HCT116 (cell line): ENCODE measurements at regions not wholly inside any gene's neighbourhood (a gene's known extent, or its start where the extent isn't known, plus 50 kb on each side); places are given as distances from the start of the nearest gene placed in this dataset.

ENCODE experiments used
- ATAC-seq: fragments of 200-7000 bp; cut with Tn5 transposase; 2 replicates; pipeline ENCODE4 v1.9.1; 2020; ENCODE audit warnings: mild to moderate bottlenecking, moderate library complexity
- BruUV-seq: library from RNA; stranded (reverse); fragments of 400-500 nt; replicated peaks from 2 replicates; lab custom pipeline; 2021; lab: Mats Ljungman, UMichigan
- CTCF ChIA-PET: fragments of 300-600 bp; sonication (Branson Sonifier 250); formaldehyde crosslinking; loops from one replicate; lab custom pipeline; 2021; ENCODE audit warnings: antibody characterized with exemption; lab: Charles Lee
- POLR2A ChIA-PET: fragments of 300-600, 350-600 bp; sonication (Branson Sonifier 250); formaldehyde crosslinking; loops from one replicate; lab custom pipeline; 2021; ENCODE audit warnings: antibody characterized with exemption; lab: Charles Lee
- RAD21 ChIA-PET, 2 experiments: fragments of 300-600 bp; sonication (Branson Sonifier 250); formaldehyde crosslinking; loops; one replicate each; lab custom pipeline; 2023; ENCODE audit warnings: low total read pairs in 2 of 2; ENCODE audit not compliant: uncharacterized antibody in 2 of 2, unreplicated experiment in 2 of 2, low non-redundant PET in 1 of 2; lab: Charles Lee
- DNase-seq: peaks from one replicate; pipeline ENCODE4 v3.0.0-alpha.2; 2010; ENCODE audit warnings: low read depth, low spot score
- H2AFZ ChIP-seq: fragments of 200-600 bp; shearing (Covaris generic), sonication (generic); 2 replicates; pipeline ENCODE4 v1.6.1; 2017; ENCODE audit warnings: low read depth, mixed run types, mixed read lengths, antibody characterized with exemption, low read length; ENCODE audit not compliant: poor library complexity, severe bottlenecking
- H3K27ac ChIP-seq: 2 replicates; pipeline ENCODE4 v1.5.1; 2012; ENCODE audit warnings: low read depth, low read length
- H3K27me3 ChIP-seq: fragments of 200-600 bp; sonication (generic); 2 replicates; pipeline ENCODE4 v1.6.1; 2016; ENCODE audit warnings: mixed run types, low read length, mixed read lengths; ENCODE audit not compliant: insufficient read depth
- H3K36me3 ChIP-seq, 2 experiments: fragments of 200-500 bp in 1 of 2; fragments of 200-600 bp in 1 of 2; sonication (Bioruptor generic) in 1 of 2; sonication (generic) in 1 of 2; 2 replicates each; pipeline versions ENCODE4 v1.5.1 to v1.6.1; 2014 to 2016; ENCODE audit warnings: low read length in 2 of 2, inconsistent platforms in 1 of 2, mixed read lengths in 1 of 2, mixed run types in 1 of 2; ENCODE audit not compliant: insufficient read depth in 2 of 2, control insufficient read depth in 1 of 2
- H3K4me1 ChIP-seq, 2 experiments: fragments of 200-600 bp in 1 of 2; sonication (generic) in 1 of 2; 2 replicates each; pipeline versions ENCODE4 v1.5.1 to v1.6.1; 2012 to 2017; ENCODE audit warnings: low read length in 2 of 2, inconsistent platforms in 1 of 2, mild to moderate bottlenecking in 1 of 2, mixed read lengths in 1 of 2, mixed run types in 1 of 2, moderate library complexity in 1 of 2; ENCODE audit not compliant: insufficient read depth in 2 of 2, control insufficient read depth in 1 of 2
- H3K4me2 ChIP-seq: fragments of 200-600 bp; sonication (generic); 2 replicates; pipeline ENCODE4 v1.6.1; 2017; ENCODE audit warnings: mixed run types, low read length, mixed read lengths
- H3K4me3 ChIP-seq, 2 experiments: fragments of 200-600 bp in 1 of 2; sonication (generic) in 1 of 2; replicated peaks in 1 of 2; 2 replicates each; pipeline ENCODE4 v1.5.1; 2011 to 2016; ENCODE audit warnings: low read length in 2 of 2, control low read depth in 1 of 2, low read depth in 1 of 2, mild to moderate bottlenecking in 1 of 2, mixed read lengths in 1 of 2, mixed run types in 1 of 2
- H3K79me2 ChIP-seq: fragments of 200-600 bp; sonication (generic); 2 replicates; pipeline ENCODE4 v1.6.1; 2017; ENCODE audit warnings: mild to moderate bottlenecking, mixed run types, low read length, moderate library complexity, mixed read lengths; ENCODE audit not compliant: insufficient read depth
- H3K9ac ChIP-seq: fragments of 200-600 bp; sonication (generic); 2 replicates; pipeline ENCODE4 v1.6.1; 2016; ENCODE audit warnings: low read length, mixed read lengths
- H3K9me2 ChIP-seq: fragments of 200-600 bp; sonication (generic), shearing (Covaris generic); 2 replicates; pipeline ENCODE4 v1.6.1; 2017; ENCODE audit warnings: mixed run types, mild to moderate bottlenecking, moderate library complexity; ENCODE audit not compliant: insufficient read depth
- H3K9me3 ChIP-seq, 2 experiments: fragments of 200-500 bp in 1 of 2; fragments of 200-600 bp in 1 of 2; sonication (Bioruptor generic) in 1 of 2; sonication (generic) in 1 of 2; 2 replicates each; pipeline ENCODE4 v1.6.1; 2014 to 2017; ENCODE audit warnings: low read length in 2 of 2, mixed read lengths in 2 of 2, inconsistent platforms in 1 of 2, low read depth in 1 of 2, mild to moderate bottlenecking in 1 of 2, mixed run types in 1 of 2, moderate library complexity in 1 of 2; ENCODE audit not compliant: control insufficient read depth in 1 of 2, insufficient read depth in 1 of 2
- H4K20me1 ChIP-seq: fragments of 200-600 bp; sonication (generic), shearing (Covaris generic); 2 replicates; pipeline ENCODE4 v1.6.1; 2017; ENCODE audit warnings: mixed run types, mild to moderate bottlenecking, moderate library complexity; ENCODE audit not compliant: insufficient read depth
- EGR1 ChIP-seq: IDR thresholded peaks from 2 replicates; pipeline ENCODE4 v1.6.1; 2012; ENCODE audit warnings: low read depth
- ELF1 ChIP-seq: IDR thresholded peaks from 2 replicates; pipeline ENCODE4 v1.6.1; 2012; ENCODE audit warnings: low read depth, borderline replicate concordance
- EZH2 ChIP-seq: fragments of 200-600 bp; sonication (generic); IDR thresholded peaks from 2 replicates; pipeline ENCODE4 v1.6.1; 2017; ENCODE audit warnings: antibody characterized with exemption, mixed run types
- FOSL1 ChIP-seq: IDR thresholded peaks from 2 replicates; pipeline ENCODE4 v1.6.1; 2012; ENCODE audit warnings: low read depth
- JUND ChIP-seq: IDR thresholded peaks from 2 replicates; pipeline ENCODE4 v1.6.1; 2012
- POLR2A ChIP-seq: IDR thresholded peaks from 2 replicates; pipeline ENCODE4 v1.7.0; 2011; ENCODE audit warnings: borderline replicate concordance; ENCODE audit not compliant: insufficient read depth, insufficient read length; ENCODE audit errors: extremely low read depth
- RAD21 ChIP-seq: IDR thresholded peaks from 2 replicates; pipeline ENCODE4 v1.6.1; 2012; ENCODE audit warnings: low read depth, mild to moderate bottlenecking
- SIN3A ChIP-seq: IDR thresholded peaks from 2 replicates; pipeline ENCODE4 v1.6.1; 2012; ENCODE audit warnings: low read depth
- SP1 ChIP-seq: IDR thresholded peaks from 2 replicates; pipeline ENCODE4 v1.6.1; 2012; ENCODE audit warnings: low read depth
- TCF7L2 ChIP-seq: IDR thresholded peaks from 2 replicates; pipeline ENCODE4 v1.7.0; 2011; ENCODE audit warnings: borderline replicate concordance, inconsistent platforms; ENCODE audit not compliant: insufficient read depth, insufficient read length; ENCODE audit errors: extremely low read depth
- YY1 ChIP-seq: IDR thresholded peaks from 2 replicates; pipeline ENCODE4 v1.6.1; 2011; ENCODE audit warnings: low read length, low read depth, moderate library complexity, mild to moderate bottlenecking; ENCODE audit not compliant: insufficient replicate concordance; ENCODE audit errors: extremely low read depth
- intact Hi-C: fragments of 100-400 bp; cut with micrococcal nuclease; formaldehyde crosslinking; loops from 2 replicates; pipeline ENCODE4 v1.10.0; 2022
- TF ChIP-seq, protein P1 (sequence below): IDR thresholded peaks from 2 replicates; pipeline ENCODE4 v1.6.1; 2012; ENCODE audit warnings: low read depth
- TF ChIP-seq, protein P2 (sequence below): IDR thresholded peaks from 2 replicates; pipeline ENCODE4 v1.6.1; 2012
- TF ChIP-seq, protein P3 (sequence below): IDR thresholded peaks from 2 replicates; pipeline ENCODE4 v1.6.1; 2011; ENCODE audit warnings: mild to moderate bottlenecking, low read length, moderate library complexity; ENCODE audit not compliant: insufficient replicate concordance; ENCODE audit errors: extremely low read depth
- TF ChIP-seq, protein P4 (sequence below): IDR thresholded peaks from 2 replicates; pipeline ENCODE4 v1.6.1; 2012

DNA sequence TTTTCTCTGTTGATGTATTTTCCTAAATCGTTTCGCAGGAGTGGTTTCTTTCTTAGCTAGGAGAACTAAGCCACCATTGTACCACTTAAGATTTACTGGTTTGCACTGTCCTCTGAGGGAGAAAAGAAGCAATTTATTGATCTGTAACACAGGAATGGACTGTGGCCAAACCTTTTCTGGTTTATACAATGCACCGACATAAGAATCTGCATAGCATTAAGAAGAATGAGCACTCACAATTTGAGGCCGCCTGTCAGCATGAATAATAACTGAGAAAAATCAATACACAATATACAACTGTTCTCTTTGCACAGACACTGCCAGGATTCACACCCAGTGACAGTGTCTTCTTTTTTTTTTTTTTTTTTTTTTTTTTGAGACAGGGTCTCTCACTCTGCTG, 168.6 kb upstream of the DMRT1 start:
- intact Hi-C loops: no loop called here
- no peak for DNase-seq
- Histone ChIP-seq H3K27me3 (no peaks in the 10 kb centered on the region), H3K4me3 (no peak overlapping the region)
- TF ChIP-seq YY1 (no peak), EGR1 (no peak), SIN3A (no peak)
- TF ChIP-seq, protein P1, sequence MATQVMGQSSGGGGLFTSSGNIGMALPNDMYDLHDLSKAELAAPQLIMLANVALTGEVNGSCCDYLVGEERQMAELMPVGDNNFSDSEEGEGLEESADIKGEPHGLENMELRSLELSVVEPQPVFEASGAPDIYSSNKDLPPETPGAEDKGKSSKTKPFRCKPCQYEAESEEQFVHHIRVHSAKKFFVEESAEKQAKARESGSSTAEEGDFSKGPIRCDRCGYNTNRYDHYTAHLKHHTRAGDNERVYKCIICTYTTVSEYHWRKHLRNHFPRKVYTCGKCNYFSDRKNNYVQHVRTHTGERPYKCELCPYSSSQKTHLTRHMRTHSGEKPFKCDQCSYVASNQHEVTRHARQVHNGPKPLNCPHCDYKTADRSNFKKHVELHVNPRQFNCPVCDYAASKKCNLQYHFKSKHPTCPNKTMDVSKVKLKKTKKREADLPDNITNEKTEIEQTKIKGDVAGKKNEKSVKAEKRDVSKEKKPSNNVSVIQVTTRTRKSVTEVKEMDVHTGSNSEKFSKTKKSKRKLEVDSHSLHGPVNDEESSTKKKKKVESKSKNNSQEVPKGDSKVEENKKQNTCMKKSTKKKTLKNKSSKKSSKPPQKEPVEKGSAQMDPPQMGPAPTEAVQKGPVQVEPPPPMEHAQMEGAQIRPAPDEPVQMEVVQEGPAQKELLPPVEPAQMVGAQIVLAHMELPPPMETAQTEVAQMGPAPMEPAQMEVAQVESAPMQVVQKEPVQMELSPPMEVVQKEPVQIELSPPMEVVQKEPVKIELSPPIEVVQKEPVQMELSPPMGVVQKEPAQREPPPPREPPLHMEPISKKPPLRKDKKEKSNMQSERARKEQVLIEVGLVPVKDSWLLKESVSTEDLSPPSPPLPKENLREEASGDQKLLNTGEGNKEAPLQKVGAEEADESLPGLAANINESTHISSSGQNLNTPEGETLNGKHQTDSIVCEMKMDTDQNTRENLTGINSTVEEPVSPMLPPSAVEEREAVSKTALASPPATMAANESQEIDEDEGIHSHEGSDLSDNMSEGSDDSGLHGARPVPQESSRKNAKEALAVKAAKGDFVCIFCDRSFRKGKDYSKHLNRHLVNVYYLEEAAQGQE: no peak
- TF ChIP-seq, all 23 proteins: peak for 0
- Histone ChIP-seq H3K9ac (no peak overlapping the region), H3K4me2 (no peak overlapping the region), H3K36me3 (no peaks in the 10 kb centered on the region), H3K79me2 (no peaks in the 10 kb centered on the region), H3K27ac (no peak overlapping the region), H2AFZ (no peak overlapping the region), H3K4me1 (no peaks in the 10 kb centered on the region), H4K20me1 (no peaks in the 10 kb centered on the region), H3K9me2 (no peaks in the 10 kb centered on the region), H3K9me3 (no peaks in the 10 kb centered on the region)
- BruUV-seq: no TSS peak
- ChIA-PET CTCF (no interaction called here), RAD21 (no interaction called here), POLR2A (no interaction called here)
- no peak for ATAC-seq

DNA sequence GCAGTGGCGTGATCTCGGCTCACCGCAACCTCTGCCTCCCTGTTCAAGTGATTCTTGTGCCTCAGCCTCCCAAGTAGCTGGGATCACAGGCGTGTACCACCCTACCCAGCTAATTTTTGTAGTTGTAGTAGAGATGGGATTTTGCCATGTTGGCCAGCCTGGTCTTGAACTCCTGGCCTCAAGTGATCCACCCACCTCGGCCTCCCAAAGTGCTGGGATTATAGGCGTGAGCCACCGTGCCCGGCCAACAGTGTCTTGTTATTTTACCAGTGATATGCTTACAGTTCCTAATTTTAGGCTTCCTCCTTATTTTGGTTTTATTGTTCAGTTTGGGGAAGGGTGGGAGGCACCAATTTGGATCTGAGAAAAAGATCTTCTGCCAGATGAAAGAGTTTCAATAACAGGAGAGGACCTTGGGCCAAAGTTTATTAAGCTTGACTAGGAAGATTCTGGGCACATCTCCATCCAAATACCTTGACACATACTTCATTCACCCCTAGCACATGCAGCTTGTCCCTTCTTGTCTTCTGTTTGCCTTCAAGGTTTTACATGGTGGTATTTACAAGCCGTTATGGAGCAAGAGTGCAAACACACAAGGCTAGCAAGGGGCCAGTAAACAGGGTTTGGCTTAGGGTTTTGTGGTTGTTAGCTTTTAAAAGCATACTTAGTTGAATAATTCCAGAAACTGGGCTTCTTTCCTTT, 168.1 kb upstream of the DMRT1 start:
- Histone ChIP-seq H3K27ac (no peak overlapping the region), H3K79me2 (no peaks in the 10 kb centered on the region), H3K9ac (no peak overlapping the region), H3K4me3 (no peak overlapping the region), H3K36me3 (no peaks in the 10 kb centered on the region), H3K4me1 (no peaks in the 10 kb centered on the region), H3K9me2 (no peaks in the 10 kb centered on the region), H2AFZ (no peak overlapping the region), H3K4me2 (no peak overlapping the region), H4K20me1 (no peaks in the 10 kb centered on the region), H3K27me3 (no peaks in the 10 kb centered on the region), H3K9me3 (no peaks in the 10 kb centered on the region)
- DNase-seq (no peak), ATAC-seq (no peak)
- CTCF ChIA-PET: no interaction called here
- intact Hi-C loops: no loop called here
- BruUV-seq: no TSS peak
- RAD21 ChIA-PET: no interaction called here
- POLR2A ChIA-PET: no interaction called here
- TF ChIP-seq ELF1: no peak
- no peak for TF ChIP-seq EZH2
- TF ChIP-seq, protein P2, sequence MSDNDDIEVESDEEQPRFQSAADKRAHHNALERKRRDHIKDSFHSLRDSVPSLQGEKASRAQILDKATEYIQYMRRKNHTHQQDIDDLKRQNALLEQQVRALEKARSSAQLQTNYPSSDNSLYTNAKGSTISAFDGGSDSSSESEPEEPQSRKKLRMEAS: no peak
- TF ChIP-seq FOSL1: no peak
- TF ChIP-seq JUND: no peak
- TF ChIP-seq, protein P3, sequence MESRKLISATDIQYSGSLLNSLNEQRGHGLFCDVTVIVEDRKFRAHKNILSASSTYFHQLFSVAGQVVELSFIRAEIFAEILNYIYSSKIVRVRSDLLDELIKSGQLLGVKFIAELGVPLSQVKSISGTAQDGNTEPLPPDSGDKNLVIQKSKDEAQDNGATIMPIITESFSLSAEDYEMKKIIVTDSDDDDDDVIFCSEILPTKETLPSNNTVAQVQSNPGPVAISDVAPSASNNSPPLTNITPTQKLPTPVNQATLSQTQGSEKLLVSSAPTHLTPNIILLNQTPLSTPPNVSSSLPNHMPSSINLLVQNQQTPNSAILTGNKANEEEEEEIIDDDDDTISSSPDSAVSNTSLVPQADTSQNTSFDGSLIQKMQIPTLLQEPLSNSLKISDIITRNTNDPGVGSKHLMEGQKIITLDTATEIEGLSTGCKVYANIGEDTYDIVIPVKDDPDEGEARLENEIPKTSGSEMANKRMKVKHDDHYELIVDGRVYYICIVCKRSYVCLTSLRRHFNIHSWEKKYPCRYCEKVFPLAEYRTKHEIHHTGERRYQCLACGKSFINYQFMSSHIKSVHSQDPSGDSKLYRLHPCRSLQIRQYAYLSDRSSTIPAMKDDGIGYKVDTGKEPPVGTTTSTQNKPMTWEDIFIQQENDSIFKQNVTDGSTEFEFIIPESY: no peak
- TF ChIP-seq, protein P4, sequence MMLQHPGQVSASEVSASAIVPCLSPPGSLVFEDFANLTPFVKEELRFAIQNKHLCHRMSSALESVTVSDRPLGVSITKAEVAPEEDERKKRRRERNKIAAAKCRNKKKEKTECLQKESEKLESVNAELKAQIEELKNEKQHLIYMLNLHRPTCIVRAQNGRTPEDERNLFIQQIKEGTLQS: no peak
- TF ChIP-seq EGR1: no peak
- no peak for TF ChIP-seq TCF7L2
- no peak for TF ChIP-seq SP1
- TF ChIP-seq YY1: no peak
- TF ChIP-seq POLR2A: no peak
- TF ChIP-seq RAD21: no peak
